Stimulated activated CD4-positive, alpha-beta T cell treated with anti-CD3 and anti-CD28 coated beads, Interleukin-12 subunit alpha, Interleukin-12 subunit beta, amount 100 ng/mL, for 24 hours (primary cell): ENCODE measurements at regions not wholly inside any gene's neighbourhood (a gene's known extent, or its start where the extent isn't known, plus 50 kb on each side); places are given as distances from the start of the nearest gene placed in this dataset.
"Not testable (repeated sequence)": the region's sequence is repeated elsewhere in the genome, so short reads cannot be mapped to it uniquely, and the experiment has no call there.

Experiments used
- DNase-seq, 2 experiments: peaks; one replicate each; pipeline ENCODE4 v3.0.0-alpha.2; 2020; ENCODE audit warnings: low read depth in 2 of 2

DNA sequence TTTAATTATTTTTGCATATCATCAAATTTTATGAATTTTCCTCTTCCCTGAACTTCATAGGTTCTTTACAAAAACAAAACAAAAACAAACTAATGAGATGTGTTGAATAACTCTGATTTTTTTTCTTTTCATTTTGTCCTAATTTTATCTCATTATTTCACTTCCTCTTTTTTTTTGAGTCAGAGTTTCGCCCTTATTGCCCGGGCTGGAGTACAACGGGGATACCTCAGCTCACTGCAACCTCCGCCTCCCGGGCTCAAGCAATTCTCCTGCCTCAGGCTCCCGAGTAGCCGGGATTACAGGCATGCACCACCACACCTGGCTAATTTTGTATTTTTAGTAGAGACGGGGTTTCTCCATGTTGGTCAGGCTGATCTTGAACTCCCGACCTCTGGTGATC, 1633.3 kb downstream of the CDH8 start:
- not testable (repeated sequence) for DNase-seq

- no peak for DNase-seq
These were observed 1643.9 kb downstream of the CDH8 start for GRCh38 chr16:60392380-60392779.

- no peak for DNase-seq
These were observed 1637.5 kb upstream of the GOT2 start for GRCh38 chr16:60371591-60371990.

- no peak for DNase-seq
These were observed 1633.6 kb upstream of the GOT2 start for GRCh38 chr16:60367739-60368138.

GRCh38 chr16:60363566-60363965, 1629.5 kb upstream of the GOT2 start:
- no peak for DNase-seq

- DNase-seq: not testable (repeated sequence)
These were observed 1625.8 kb upstream of the GOT2 start for GRCh38 chr16:60359866-60360265.

DNA sequence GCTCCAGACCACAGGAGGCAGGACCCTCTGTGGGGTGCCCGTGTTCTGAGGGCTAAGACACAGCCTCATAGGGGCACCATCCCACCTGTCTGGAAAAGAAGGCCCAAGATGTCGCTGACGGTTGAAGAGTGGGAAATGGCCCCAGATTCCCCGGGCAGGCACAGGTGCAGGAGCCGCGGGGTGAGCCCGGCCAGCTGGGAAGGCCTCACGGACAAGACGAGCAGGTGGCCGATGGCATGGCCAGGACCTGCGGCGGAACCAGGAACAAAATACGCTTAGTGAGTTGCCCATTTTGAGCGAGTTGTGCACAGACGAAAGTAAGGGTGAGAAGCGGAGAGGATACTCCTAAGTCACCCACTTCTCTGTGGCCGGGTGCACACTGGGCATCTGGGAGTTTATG, 1625.3 kb upstream of the GOT2 start:
- not testable (repeated sequence) for DNase-seq

GRCh38 chr16:60357876-60358522, 1623.9 kb upstream of the GOT2 start:
- DNase-seq: not testable (repeated sequence)

DNA sequence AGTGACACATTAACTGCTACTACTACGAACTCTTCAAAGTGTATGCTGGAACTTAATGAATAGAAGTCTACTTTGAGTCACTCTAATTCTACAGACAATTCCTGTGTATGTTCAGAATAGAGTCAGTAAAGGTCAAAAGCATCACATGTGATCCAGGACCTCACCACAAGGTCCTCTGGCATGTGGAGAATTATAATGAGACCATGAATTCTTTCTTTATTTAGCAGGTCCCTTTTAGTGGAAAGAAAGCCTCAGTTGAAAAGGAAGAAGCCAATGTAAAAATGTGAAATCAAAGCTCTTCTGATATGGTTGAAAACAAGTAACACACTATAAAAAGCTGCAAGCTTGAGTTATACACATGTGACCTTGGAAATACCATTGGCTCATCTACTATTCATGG, 1612.1 kb upstream of the GOT2 start:
- DNase-seq: no peak

GRCh38 chr16:60337671-60338070, 1603.6 kb upstream of the GOT2 start:
- no peak for DNase-seq

DNA sequence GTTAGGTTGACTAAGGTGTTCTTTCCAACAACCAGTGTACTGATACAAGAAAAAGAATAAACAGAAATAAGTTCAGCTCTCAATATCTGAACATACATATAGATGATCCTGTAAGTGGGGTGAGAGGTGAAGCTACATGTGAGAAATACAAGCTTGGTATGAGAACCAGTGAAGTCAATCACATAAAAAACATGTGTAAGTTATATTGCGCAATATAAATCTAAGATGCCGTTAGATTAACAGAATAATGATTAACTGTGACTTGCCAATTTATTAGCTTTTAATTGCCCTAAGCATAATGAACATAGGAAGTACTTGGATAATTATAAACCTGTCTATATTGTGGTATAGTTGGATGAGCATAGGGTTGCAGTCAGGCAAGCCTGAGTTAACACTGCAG, 1597.1 kb upstream of the GOT2 start:
- no peak for DNase-seq

GRCh38 chr16:60329108-60329507, 1595.0 kb upstream of the GOT2 start:
- no peak for DNase-seq

GRCh38 chr16:60328152-60328551, 1594.0 kb upstream of the GOT2 start:
- DNase-seq: no peak

DNA sequence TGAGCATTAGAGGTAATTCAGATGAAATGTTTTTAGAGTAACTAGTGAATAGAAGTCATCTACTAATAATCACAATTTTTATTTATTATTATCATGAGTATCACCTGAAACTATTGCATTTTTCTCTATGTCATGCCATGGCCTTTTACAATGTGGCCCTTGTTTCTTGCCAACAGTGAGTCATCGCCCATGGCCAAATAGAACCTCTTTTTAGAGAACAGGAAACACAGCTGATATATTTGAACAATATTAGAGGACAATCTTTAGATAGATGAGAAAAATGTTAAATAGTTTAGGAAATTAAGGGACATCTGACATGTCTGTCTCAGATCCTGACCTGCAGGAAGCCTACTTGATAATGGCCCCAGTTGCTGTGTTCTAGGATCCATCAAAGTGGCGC, 1584.4 kb upstream of the GOT2 start:
- no peak for DNase-seq

DNA sequence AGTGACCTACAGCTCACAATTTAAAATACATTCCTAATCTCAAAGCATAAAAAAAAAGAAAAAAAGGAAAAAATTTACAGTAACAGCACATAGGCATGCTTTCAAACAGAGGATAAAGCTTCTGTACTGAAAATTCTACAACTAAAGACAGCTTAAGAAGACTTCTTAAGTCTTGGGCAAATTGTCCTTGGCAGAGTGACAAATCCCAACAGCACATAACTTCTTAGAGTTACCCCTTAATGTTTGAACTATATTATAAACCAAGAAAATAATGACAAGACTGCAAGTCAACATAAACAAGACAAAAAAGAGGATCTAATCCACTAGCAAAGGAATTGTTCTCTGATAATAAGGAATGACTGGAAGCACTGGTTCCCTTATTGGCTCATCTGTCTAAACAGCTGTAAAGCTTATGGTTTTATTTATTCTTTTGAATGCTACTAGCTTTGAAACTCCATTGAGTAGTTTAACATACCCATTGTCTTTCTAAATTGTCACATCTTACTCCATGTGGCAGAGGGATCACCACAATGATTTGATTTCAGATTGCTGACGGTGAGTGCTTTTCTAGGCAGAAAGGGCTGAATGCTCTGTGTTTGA, 1576.8 kb upstream of the GOT2 start:
- DNase-seq: no peak

DNA sequence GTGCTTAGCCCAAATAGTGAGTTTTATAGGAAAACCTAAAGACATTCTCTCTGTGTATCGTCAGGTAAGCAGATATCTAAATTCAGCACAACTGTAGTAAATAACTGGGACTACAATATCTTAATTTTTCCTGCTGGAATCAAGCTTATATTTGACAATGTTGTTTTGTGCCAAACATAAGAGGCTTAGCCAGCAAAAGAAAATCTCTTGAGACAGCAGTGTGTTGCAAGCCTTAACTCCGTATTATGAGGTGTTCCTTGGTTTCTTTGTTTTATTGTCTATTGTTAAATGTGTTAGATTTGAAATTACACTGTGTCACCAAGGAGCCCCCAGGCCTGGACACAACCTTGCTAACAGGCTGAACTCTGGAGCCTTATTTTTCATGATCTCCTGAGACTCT, 1570.6 kb upstream of the GOT2 start:
- DNase-seq: no peak

- DNase-seq: no peak
These were observed 1570.0 kb upstream of the GOT2 start for GRCh38 chr16:60304066-60304465.

- no peak for DNase-seq
These were observed 1568.6 kb upstream of the GOT2 start for GRCh38 chr16:60302676-60303075.

DNA sequence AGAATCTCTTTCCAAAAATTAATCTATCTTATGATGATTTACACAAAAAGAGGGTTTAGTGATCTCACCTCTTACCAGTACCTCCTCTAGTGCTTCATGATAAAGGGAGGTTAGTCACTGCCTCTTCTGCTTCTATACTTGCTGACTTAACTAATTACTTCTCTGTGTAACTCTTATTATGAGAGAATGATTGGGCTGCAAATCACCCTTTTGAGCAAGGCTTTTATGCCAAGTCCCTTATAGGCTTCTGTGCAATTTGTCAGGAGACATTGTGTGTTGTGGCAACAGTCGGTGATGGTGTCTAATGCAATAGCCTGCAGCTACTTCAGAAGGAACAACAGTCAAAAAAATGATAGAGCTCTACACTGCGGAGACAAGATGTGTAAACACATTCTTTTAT, 1568.1 kb upstream of the GOT2 start:
- no peak for DNase-seq

DNA sequence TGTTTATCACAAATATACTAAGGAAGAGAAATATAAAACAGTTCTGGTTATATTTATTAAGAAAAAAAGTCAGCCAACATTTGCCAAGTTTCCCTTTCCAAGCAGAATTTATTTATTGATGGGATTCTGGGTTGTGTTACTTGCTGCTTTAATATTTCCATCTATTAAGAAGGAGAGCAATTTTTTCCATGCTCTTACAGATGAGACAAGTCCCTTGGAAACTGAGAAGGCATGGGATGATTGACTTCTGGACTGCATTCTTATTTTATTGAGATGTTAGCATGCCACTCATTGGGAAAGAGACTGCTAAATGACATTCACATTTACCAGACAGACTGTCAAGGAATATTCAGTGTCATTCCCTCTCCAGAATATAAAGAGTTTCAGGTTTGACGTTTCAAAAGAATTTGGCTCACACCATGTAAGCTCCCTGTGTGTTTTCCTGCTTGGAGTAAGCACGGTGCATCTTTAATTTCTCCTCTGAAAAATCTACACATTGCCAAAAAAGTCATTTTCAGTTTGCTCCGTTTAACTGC, 1565.2 kb upstream of the GOT2 start:
- no peak for DNase-seq

DNA sequence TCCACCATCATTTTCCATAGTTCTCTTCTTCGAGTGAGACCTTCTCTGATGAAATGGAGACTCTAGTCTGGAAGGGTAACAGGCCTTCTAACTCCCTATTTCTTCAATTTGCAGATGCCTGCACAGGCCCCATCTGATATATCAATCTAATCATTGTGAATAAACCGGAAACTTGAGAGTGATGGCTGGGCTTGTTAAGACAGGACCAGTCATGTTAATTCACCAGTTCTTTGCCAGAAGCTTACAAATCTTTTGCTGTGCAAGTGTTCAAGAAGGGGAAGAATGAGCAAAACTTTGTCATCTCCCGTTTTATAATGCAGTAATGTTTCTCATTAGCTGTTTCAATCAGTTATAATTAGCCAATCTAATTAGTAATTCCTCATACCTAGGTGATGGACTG, 1561.3 kb upstream of the GOT2 start:
- DNase-seq: no peak

DNA sequence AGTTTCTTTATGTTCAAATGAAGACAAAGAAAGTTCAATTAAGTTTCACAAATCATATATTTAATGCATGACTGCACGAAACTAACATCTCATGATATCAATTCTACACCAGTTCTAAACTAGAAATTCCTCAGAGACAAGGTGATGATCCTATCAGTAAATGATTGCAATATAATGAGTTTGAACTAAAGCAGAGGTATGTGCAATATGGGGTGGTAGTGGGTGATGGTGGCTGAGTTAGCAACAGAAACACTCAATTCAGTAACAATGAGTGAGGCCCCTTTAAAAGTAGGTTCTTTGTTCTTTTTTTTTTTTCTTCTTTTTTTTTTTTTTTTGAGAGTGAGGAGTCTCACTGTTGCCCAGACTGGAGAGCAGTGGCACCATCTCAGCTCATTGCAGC, 1551.7 kb upstream of the GOT2 start:
- no peak for DNase-seq

- no peak for DNase-seq
These were observed 1545.0 kb upstream of the GOT2 start for GRCh38 chr16:60279061-60279665.
